ENCODE measurements at regions not wholly inside any gene's neighbourhood (a gene's known extent, or its start where the extent isn't known, plus 50 kb on each side); places are given as distances from the start of the nearest gene placed in this dataset.

- TF ChIP-seq EZH2 (IDR thresholded peaks at IDR 0.05; ENCODE audit: borderline replicate concordance, low read depth, low read length, severe bottlenecking) (no peak), CTCF (IDR thresholded peaks at IDR 0.05; ENCODE audit: borderline replicate concordance, extremely low read depth, low read length, poor library complexity, severe bottlenecking) (no peak)
These were observed 530.2 kb downstream of the NPIPA7 start for GRCh38 chr16:16909126-16909525.

Data from DND-41 (cell line).